ENCODE measurements at regions not wholly inside any gene's neighbourhood (a gene's known extent, or its start where the extent isn't known, plus 50 kb on each side); places are given as distances from the start of the nearest gene placed in this dataset.

DNA sequence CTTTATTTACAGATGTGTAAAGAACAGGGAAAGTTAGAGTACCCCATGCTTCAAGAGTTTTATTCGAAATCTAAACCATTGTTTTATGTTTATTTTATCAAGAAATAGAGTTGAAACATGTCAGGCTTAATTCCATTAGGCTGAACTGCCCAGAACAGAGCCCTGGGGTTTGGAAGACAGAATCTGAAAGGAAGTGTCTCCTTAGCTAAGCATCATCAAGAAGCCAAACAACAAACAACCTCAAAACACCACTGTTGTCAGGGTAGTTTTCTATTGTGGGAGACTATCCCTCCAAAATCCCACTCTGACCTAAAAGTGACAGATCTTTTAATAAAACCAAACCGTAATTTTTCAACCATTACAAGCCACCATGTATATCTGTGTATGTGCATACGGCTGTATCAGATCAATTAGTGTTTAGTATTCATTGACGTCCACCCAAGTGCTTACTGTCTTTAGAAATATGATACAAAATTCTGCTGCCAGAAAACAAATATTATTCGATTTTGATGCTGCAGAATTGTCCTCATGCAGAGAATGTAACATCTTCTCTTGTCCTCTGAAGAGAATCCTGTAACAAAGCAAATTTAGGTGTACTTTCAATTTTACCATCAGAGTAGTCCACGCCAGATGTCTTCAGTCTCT, 271.9 kb upstream of the TMEM161B start:
- DNase-seq = no peak

DNA sequence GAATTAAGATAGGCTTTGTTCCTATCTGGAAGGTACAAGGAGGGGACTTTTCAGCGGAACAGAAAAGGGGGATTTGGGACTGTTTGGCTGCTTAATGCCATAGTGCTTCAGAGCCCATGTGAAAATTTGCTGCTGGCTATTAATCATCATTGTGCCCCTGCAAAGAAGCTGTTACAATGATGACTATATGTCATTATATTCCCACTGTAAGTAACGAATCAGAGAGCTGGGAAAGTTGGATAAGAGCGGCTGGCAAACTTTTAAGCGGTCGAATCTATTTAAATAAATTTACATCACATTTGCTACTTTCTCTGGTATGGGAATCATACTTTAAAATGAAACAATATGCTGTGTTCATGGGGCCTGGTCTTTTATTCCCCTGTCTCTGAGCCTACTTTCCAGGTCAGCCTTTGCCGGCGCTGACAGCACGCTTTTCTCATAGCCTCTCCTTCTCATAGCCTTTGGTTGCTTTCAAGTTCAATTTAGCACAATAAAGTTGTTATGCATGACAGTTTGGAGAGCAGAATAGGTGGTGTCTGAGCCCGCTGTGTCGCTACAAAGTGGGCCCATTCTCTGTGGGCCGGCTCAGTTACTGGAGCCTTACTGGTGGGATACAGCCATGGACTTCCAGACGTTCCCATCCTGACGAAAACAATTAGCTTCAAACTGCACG, 271.2 kb upstream of the TMEM161B start:
- DNase-seq = no peak

DNA sequence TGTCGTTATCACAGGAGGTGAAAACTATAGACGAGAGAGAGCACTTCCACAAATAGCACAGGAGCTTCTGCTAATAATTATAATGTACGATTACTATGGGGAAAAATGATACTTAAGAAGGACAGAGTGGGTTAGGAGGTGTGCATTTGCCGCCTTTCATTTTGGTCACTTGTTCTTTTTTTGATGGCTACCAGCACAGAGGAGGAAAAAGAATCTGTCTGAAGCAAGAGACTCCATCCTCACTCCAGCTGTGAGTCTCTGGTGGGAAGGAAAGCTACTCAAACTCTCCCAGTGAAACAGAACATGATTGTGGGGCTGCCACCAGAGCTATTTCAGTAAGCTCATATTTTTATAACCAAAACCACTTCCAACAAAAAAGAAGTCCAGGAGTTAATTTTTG, 270.4 kb upstream of the TMEM161B start:
- DNase-seq = no peak

DNA sequence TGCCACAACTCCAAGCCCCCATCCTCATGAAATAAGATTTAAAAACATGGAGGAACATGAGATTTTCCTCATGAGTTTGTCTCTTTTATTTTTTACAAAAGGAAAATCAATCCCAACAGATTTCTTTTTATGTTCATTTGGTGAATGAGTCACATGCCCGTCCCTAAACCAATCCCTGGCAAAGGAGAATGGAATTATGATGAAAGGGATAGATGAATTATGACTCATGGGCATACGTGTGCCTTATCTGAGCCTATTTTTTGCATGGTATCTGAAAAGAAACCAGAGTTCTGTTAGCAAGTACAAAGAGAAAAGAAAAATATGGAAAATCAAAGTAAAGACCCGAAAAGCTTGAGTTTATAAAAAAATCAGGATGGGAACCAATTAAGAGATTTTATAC, 267.5 kb upstream of the TMEM161B start:
- no peak for DNase-seq

DNA sequence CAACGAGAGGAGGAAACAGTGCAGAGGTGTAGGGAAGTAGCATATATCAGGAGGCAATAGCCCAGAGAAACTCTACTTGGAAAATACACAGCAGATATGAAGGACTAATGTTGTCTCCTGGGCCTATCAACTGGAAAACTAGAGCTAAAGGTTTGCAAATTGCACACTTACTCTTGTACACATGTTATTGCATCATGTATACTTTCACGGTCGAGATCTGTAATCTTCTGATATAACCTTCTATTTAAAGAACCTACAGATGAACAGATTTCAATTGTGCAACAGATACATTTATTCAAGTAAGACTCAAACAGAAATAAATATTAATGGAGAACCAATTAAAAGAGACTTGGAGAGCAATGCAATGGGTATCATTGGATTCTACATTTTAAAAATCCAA, 256.3 kb upstream of the TMEM161B start:
- no peak for DNase-seq

DNA sequence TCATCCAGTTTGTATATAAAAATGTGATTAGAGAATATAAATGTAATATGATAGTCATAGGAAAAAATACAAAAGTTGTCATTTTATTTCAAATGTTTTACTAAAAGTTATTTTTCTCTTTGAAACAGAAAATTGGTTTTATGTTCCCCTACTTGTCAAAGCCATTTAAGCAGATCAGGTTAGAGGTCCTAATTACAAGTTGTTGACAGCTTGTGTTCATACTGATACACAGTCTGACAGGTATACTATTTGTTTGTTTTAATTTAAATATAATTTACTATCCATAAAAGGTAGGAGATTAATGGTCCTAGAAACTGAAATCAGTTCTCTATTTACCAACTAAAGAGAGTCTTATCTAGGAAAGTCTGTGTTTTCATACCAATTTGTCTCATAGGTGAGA, 250.4 kb upstream of the TMEM161B start:
- no peak for DNase-seq

DNA sequence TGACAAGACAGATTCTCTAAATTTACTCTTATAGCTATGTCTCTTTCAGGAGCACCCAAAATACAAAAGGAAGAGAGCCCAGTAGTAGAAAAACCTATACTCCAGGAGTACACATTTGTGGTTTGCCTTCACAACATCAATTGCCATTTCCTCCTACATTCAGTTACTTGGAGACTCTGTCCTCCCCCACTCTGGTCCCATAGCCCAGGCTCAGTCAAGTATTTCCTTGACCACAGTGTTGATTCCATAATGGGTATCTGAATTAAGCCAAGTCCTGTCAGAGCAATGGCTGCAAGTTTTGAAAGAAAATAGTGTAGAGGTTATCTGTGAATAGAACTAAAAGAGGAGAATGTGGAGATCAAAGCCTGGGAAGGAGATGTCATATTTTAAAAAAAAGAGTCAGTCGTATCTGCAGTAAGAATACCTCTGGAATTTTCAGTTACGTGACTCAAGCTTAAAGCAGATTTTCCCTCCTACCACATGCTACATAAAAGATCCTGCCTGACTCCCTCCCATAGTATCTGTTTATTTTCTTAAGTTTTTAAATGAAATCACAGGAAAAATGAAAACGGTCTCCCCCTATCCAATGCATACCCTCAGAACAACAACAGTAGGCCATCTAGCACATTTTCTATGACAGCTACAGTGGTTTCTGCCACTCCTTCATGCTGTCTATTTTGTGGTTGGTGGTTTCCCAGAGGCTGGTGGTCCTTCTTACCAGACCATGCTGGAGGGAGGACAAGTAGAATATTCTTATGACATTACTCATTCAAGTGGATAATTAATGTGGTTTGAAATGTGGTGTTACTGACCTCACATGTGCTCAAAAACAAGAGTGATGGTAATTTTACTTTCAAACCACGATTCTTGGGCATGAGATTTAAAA, 249.7 kb upstream of the TMEM161B start:
- DNase-seq = no peak

DNA sequence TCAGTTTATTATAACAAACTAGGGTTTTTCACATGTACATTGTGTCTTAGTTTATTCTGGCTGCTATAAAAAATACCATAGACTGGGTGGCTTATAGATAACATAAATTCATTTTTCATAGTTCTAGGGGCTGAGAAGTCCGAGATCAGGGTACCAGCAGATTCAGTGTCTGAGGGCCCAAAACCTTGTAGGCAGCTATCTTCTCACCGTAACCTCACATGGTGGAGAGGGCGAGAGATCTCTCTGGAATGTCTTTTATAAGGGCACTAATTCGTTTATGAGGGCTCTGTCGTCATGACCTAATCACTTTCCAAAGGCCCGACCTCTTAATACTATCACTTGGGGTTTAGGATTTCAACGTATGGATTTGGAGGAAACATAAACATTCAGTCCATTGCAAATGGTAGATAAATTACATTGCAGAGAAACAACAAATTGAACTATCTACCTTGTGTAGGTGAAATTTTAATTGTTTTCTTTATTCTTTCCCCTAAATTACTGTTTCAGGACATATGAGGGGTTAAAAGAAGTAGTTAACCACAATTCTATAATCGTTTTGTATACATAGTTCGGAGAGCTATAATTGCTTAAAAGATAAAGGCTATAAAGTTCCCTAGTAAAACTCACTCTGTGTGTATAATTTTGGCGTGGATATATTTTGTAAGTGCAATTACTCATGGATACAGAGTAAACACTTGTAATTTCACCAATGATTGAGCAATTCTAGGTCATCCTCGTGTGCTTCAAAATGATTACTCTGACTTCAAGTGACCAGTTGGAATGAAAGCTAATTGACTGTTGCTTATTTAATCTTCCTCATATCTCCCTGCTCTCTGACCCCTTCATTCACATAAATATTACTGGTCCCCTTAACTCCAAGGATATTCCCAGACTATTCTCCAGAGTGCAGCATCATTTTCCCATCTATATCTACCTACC, 247.5 kb upstream of the TMEM161B start:
- DNase-seq = no peak

DNA sequence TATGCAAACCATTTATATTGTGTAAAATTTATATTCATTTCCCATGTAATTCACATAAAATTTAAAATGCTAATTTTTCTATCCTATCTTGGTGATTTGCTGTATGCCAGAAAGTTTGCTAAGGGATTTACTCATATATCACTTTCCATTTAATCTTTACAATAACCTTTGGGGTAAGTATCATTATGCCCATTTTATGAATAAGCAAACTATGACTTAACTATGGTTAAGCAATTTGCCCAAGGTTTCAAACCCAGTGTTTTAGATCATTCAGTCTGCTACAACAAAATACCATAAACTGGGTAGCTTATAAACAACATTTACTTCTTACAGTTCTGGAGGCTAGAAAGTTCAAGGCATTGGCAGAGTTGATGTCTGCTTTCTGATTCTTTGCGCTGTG, 246.4 kb upstream of the TMEM161B start:
- no peak for DNase-seq

DNA sequence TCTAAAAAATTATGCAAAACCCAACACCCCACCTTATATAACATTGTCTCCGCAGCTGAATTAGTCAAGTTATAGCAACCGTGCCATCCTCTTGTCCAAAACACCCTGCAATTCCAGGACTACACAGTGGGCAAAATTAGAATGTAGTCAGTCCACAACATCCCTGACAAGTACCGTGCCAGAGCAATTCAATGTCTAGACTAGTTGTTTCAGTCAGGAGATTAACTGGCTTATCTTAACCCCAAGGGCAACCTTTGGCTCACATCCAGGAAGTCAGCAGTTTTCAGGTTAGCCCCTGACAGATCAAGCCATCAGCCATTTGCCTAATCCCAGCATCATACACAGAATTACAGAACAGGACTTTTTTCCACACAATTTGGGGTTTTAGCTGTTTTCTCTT, 240.8 kb upstream of the TMEM161B start:
- DNase-seq = no peak

DNA sequence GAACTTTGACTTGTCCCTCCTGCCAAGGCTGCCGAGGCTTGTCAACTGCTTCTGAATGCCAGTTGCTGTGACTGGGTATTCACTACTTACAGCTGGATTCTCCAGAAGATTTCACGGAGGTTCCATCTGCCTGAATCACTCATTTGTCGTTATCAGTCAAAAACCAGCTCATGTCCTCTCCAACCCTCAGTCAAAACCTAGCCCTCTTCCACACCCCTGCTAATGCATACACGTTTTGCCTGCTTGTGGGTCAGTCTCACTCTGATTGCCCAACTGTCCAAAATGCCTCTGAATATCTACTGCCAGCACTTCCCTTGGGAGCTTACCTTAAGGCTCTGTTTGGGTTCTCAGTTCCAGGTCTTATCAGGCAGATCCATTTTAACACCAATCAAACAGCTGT, 238.6 kb upstream of the TMEM161B start:
- DNase-seq = no peak

DNA sequence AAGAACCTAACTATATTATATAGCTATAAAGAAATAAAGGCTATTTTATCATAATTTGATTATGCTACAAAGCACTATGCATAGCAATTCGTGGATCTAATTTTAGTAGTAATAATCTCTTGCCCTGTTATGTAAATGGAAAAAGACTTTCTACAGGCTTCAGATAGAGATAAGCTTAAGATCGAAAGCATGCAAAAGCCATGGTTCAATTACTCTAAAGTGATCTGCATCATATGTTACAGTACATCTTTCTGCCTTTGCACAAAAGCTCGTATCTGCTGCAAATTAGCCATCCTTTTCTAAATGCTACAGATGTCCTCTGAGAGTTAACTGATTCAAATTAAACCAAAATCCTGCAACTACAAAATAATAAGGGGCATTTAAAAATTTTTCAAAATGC, 234.8 kb upstream of the TMEM161B start:
- no peak for DNase-seq

DNA sequence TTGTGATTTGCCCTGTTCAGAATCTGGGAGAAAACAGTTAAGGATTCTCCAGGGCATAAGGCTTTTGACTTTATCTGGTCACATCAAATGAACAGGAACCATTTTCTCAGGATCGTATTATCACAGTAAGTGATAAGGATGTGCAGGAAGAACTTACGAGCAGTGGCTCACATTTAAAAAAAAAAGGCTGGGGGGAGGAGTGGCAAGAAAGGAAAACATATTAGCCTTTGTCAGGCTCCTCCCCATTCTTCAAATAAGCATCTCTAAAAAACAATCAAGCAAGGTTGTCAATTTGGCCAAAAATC, 234.3 kb upstream of the TMEM161B start:
- DNase-seq = no peak

DNA sequence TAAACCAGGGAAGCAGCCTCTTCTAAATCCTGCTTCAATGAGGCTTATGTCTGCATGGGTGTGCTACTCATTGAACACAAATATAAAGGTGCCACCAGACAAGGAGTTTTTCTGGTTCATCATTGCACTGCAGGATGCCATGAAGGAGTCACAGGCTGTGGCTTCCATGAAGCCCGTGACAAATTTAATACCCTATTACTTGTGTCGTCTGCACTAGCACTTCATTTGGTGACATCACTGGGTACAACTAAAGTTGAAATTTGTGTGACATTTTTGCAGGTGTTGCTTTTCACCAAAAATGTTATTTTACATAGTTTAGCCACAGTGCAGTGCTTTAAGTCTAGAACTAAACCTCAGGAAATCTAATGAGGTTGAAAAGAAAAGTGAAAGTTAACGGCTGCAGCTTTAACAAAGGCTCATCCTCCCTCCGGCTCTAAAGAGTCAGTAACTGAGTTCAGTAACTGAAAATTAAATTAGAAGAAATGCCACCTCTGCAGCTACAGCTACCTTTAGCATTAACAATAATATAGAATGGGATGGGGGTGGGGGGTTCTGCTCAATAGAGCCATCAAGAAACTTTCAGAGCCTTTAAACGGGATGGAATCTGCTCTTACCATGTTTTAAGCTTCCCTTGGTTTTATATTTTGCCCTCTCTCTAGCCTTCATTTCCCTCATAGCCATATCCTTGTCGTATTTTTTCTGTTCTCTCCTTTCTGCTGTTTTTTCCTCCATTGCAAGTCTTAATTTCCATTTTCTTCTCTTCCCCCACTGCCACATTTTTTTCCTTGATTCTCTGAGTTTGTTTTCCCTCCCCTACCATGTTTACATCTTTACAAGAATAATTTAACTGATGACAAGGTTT, 233.8 kb upstream of the TMEM161B start:
- no peak for DNase-seq

DNA sequence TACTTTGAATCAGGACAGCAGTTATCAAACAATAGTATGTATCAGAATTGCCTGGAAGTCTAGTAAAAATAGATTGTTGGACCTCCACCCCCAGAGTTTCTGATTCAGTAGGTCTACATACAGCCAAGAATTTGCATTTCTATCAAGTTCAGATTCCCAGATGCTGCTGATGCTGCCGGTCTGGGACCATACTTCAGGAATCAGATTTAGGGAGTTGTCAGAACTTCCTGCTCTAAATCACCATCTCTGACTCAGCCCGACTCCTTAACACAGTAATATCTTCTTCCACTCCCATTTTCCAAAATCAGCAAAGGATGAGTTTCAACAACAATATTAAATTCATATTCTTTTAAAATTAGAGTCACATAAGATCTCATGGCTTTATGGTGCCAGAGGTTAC, 227.2 kb upstream of the TMEM161B start:
- no peak for DNase-seq

DNA sequence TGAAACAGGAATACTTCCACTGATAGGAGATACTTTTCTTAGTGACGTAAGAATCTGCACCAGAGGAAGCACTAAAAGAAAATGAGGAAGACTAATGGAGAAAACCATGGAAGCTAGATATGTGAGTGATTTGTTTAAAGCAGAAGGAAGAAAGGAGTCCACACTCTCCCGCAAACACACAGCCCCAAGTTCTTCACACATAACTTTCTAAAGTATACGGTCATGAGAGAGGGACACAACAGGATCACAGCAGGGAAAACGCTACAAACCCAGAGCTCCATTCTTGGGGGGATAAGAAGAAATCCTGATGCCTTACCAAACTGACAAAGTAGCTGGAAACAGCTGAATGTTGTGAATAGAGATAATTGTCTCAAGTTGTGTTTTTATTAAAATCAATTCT, 222.2 kb upstream of the TMEM161B start:
- DNase-seq = no peak

DNA sequence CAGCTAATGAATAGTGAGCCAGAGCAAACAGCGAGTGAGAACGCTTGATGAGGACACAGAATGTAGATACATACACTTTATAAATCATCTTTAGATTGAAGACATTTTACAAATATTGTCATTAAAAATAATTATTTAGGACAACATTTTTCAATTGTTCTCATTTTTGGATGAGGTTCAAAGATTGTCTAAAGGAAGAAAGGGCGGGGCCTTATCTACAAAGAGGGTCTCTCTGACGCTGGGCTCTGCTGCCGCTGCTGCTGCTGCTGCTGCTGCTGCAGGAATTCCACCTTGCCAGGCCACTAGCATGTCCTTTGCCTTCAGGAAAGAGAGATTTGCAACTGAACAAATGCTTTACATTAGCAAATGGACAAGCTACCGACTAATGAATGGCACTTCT, 220.7 kb upstream of the TMEM161B start:
- no peak for DNase-seq

DNA sequence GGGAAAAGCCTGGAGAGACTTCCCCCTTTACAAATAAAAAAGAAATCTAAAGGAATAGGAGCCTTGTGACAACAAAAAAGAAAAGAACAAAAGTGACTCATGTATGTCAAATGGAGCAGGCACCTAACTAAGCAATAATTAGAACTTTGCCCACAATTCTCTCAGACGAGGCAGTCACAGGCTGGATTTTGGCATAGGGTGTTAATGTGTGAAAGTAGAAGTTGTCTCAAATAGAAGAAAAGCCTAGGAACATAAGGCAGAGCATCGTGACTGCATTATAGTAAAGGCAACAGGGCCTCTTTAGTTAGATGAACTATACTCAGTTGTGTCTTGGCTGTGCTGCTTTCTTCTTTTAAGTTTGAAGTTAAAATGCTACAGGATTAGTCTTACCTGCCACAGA, 219.9 kb upstream of the TMEM161B start:
- DNase-seq = no peak

DNA sequence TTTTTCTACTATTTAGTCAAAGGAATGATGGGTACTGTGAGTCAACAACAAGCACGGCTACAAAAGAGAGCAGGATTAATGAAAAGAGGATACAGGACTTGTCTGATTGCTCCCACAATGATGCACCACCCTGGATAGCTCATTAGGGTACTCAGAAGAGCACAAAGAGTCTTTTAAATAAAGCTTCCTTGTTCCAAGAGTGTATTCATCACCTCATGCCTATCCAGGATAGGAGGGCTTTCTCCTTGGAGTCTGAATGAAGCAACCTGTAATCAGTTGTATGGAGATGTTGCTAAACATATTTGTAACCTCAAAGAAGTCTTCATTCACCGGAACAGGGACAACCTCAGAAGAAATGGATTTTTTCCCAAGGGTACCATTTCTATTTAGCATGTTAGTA, 219.5 kb upstream of the TMEM161B start:
- no peak for DNase-seq

DNA sequence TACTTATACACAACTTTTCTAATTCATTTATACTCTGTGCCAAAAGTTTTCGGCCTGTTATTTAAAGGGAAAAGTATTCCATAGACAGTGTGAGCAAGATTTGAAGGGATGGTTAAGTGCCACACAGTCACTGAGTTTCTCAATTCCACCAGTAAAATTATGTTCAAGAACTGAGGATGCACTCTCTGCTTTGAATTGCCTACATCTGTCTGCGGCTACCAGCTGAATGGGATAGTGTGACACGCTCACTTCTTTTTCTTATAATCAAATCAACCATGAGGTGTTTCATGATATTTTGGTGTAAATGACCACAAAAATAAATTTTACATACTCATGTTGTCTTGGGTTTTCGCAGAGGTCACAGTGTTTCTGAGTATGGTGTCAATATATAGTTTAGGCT, 218.4 kb upstream of the TMEM161B start:
- no peak for DNase-seq

DNA sequence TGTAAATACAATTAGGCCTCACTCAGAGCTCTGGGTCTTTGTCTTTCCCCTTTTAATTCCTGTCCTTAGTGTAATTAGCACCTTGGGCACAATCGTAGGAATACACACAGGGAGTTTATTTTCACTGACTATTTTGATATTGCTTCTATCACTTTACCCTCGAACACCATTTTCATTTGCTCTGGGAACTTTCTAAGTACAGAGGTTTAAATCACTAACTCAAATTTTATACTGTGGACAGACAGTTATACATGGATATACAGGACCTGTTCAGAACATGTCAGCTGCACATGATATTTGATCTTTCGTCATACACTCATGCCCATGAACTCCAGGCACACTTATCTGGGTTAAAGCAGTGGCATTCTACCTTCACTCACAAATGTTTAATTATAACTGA, 217.8 kb upstream of the TMEM161B start:
- DNase-seq = no peak

DNA sequence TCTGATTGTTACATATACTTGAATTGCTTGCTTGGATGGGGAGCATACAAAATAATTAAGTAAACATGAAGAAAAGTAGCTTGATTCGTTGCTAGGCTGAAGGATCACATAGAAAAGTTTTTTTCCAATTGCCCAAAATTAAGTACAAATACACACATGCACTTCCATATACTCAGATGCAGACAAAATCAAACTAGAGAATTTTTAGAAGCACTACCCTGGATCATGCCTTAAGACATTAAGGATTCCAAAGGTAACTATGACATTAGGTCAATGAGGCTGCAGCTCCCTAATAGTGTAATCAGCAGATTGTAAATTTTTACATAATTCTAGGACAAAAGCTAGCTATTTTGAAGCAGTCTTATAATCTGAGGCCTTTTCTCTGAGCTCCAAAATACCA, 216.9 kb upstream of the TMEM161B start:
- DNase-seq = no peak
